ENCODE measurements at regions not wholly inside any gene's neighbourhood (a gene's known extent, or its start where the extent isn't known, plus 50 kb on each side); places are given as distances from the start of the nearest gene placed in this dataset.

DNA sequence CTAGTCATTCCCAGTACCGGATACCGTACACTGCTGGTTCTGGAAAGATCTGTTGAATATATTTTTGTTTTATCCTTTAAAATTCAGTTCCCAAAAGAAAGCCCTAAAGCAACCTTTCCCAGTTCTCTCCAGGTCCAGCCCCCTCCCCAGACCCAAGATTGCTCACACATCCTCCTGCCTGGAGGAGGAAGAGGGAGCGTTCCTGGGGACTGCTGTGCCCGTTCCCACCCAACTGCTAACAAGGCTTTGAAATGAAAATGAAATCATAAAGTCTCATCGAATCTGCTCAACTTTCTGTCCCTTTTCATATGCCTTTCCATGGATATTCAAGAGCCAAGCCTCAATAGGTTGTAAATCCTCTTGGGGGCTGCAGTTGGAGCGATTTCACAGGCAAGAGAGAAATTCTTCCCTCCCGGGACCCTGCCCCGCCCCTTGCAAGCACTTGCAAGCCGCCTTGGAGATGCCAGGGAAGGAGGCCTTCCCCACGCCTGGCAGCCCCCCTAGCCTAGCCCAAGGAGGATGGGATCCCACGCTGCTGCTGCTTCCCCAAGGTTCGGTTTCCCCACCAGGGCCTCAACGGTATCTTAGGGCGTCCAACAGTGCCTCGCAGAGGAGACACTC lies 113.2 kb upstream of the CACHD1 start:
- Mint-ChIP-seq H3K36me3 (ENCODE audit: insufficient read depth, unreplicated experiment) (no peaks in the 10 kb centered on the region), H3K4me1 (ENCODE audit: low read depth, unreplicated experiment) (no peaks in the 10 kb centered on the region), H3K9me3 (ENCODE audit: unreplicated experiment) (no peaks in the 10 kb centered on the region), H3K4me3 (ENCODE audit: unreplicated experiment) (no peak overlapping the region), H3K27me3 (ENCODE audit: insufficient read depth, unreplicated experiment) (no peaks in the 10 kb centered on the region), H3K27ac (ENCODE audit: unreplicated experiment) (no peak overlapping the region)
- CTCF ChIA-PET: no interaction called here
- Histone ChIP-seq H3K4me3 (ENCODE audit: low read depth, low read length) (no peak overlapping the region), H3K27me3 (replicated peaks; ENCODE audit: control insufficient read depth, insufficient read depth, low read length) (no peaks in the 10 kb centered on the region), H3K9me3 (no peaks in the 10 kb centered on the region), H3K36me3 (ENCODE audit: control insufficient read depth, insufficient read depth, low read length) (no peaks in the 10 kb centered on the region), H3K4me1 (no peaks in the 10 kb centered on the region)
- no TSS peak for BruUV-seq (replicated peaks)
- intact Hi-C loops (cut with micrococcal nuclease; ENCODE audit: unreplicated experiment): no loop called here
- no peak for DNase-seq
- POLR2A ChIA-PET: no interaction called here
- TF ChIP-seq, protein P1, sequence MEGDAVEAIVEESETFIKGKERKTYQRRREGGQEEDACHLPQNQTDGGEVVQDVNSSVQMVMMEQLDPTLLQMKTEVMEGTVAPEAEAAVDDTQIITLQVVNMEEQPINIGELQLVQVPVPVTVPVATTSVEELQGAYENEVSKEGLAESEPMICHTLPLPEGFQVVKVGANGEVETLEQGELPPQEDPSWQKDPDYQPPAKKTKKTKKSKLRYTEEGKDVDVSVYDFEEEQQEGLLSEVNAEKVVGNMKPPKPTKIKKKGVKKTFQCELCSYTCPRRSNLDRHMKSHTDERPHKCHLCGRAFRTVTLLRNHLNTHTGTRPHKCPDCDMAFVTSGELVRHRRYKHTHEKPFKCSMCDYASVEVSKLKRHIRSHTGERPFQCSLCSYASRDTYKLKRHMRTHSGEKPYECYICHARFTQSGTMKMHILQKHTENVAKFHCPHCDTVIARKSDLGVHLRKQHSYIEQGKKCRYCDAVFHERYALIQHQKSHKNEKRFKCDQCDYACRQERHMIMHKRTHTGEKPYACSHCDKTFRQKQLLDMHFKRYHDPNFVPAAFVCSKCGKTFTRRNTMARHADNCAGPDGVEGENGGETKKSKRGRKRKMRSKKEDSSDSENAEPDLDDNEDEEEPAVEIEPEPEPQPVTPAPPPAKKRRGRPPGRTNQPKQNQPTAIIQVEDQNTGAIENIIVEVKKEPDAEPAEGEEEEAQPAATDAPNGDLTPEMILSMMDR (IDR thresholded peaks at IDR 0.05; ENCODE audit: insufficient read depth in 1 of 2, low read depth in 1 of 2, low read length in 1 of 2, severe bottlenecking in 1 of 2, unreplicated experiment in 1 of 2): no peak

DNA sequence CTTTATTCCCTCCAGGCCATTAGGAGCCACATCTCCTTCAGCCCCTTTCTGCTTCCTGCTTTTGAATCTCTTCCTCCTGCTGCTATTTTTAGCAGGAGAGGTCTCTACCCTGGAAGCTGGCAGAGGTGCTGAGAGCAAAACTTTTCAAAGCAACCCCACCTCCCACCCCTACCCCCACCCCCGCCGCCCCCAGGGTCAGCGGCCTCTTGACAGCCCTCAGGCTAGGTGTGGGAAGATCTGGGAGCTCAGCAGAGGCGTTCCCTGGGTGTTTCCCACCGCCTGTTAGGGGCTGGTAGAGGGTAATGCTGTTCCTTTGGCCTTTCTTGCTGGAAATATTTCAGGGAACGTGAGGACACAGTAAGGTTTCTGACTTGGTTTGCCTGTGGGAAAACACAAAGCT lies 112.5 kb upstream of the CACHD1 start:
- no TSS peak for BruUV-seq (replicated peaks)
- Mint-ChIP-seq H3K9me3 (ENCODE audit: unreplicated experiment) (no peaks in the 10 kb centered on the region), H3K27ac (ENCODE audit: unreplicated experiment) (no peak overlapping the region), H3K27me3 (ENCODE audit: insufficient read depth, unreplicated experiment) (peaks cover 3% of the 10 kb centered on the region), H3K4me1 (ENCODE audit: low read depth, unreplicated experiment) (no peaks in the 10 kb centered on the region), H3K4me3 (ENCODE audit: unreplicated experiment) (no peak overlapping the region), H3K36me3 (ENCODE audit: insufficient read depth, unreplicated experiment) (no peaks in the 10 kb centered on the region)
- Histone ChIP-seq H3K9me3 (no peaks in the 10 kb centered on the region), H3K4me3 (ENCODE audit: low read depth, low read length) (no peak overlapping the region), H3K27me3 (replicated peaks; ENCODE audit: control insufficient read depth, insufficient read depth, low read length) (no peaks in the 10 kb centered on the region), H3K36me3 (ENCODE audit: control insufficient read depth, insufficient read depth, low read length) (no peaks in the 10 kb centered on the region), H3K4me1 (no peaks in the 10 kb centered on the region)
- POLR2A ChIA-PET: no interaction called here
- TF ChIP-seq, protein P1 (IDR thresholded peaks at IDR 0.05; ENCODE audit: insufficient read depth in 1 of 2, low read depth in 1 of 2, low read length in 1 of 2, severe bottlenecking in 1 of 2, unreplicated experiment in 1 of 2): no peak
- CTCF ChIA-PET: no interaction called here
- intact Hi-C loops (cut with micrococcal nuclease; ENCODE audit: unreplicated experiment): no loop called here
- no peak for DNase-seq

DNA sequence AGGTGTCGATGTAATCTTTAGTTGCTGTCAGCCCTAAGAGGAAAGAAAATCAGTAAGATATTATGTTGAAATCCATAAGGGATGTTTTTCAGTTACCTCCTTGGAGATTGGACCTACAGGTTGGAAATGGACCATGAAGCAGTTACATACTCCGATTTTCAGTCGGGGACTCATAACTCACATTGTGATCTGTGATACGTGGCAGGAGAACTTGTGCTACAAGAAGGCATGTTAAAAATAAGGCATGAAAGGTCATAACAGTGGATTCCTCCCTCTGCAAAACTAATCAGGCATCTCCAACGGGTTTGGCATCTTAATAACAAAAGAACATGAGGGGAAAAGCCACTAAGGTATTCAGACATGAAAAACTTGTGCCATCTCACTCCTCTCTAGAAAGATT lies 111.2 kb upstream of the CACHD1 start:
- Histone ChIP-seq H3K27me3 (replicated peaks; ENCODE audit: control insufficient read depth, insufficient read depth, low read length) (no peaks in the 10 kb centered on the region), H3K4me3 (ENCODE audit: low read depth, low read length) (no peak overlapping the region), H3K4me1 (no peaks in the 10 kb centered on the region), H3K36me3 (ENCODE audit: control insufficient read depth, insufficient read depth, low read length) (no peaks in the 10 kb centered on the region), H3K9me3 (no peaks in the 10 kb centered on the region)
- Mint-ChIP-seq H3K27me3 (ENCODE audit: insufficient read depth, unreplicated experiment) (peaks cover 3% of the 10 kb centered on the region), H3K9me3 (ENCODE audit: unreplicated experiment) (no peaks in the 10 kb centered on the region), H3K4me1 (ENCODE audit: low read depth, unreplicated experiment) (no peaks in the 10 kb centered on the region), H3K27ac (ENCODE audit: unreplicated experiment) (no peak overlapping the region), H3K4me3 (ENCODE audit: unreplicated experiment) (no peak overlapping the region), H3K36me3 (ENCODE audit: insufficient read depth, unreplicated experiment) (no peaks in the 10 kb centered on the region)
- intact Hi-C loops (cut with micrococcal nuclease; ENCODE audit: unreplicated experiment): no loop called here
- no TSS peak for BruUV-seq (replicated peaks)
- TF ChIP-seq, protein P1 (IDR thresholded peaks at IDR 0.05; ENCODE audit: insufficient read depth in 1 of 2, low read depth in 1 of 2, low read length in 1 of 2, severe bottlenecking in 1 of 2, unreplicated experiment in 1 of 2): no peak
- ChIA-PET POLR2A (no interaction called here), CTCF (no interaction called here)
- DNase-seq: no peak
